ENCODE measurements at regions not wholly inside any gene's neighbourhood (a gene's known extent, or its start where the extent isn't known, plus 50 kb on each side); places are given as distances from the start of the nearest gene placed in this dataset.

DNA sequence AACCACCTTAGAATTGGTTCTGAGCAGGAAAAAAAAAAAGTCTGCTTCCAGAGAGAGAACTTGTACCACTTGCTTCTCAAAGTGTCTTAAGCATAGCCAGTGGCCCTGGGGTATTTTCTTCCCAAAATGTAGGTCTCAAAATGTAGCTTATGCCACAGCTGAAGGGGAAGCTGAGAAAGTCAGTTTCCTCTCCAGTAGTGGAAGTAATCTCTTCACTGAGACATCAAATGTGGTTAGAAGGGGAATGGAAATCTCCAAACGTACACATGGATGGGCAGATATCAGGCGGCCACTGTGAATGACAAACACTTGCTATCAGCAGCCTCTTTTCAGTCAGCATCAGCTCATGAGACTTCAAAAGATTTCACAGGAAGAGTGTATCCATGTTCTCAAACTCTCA lies 841.2 kb downstream of the TUSC7 start:
- TF ChIP-seq, protein P1, sequence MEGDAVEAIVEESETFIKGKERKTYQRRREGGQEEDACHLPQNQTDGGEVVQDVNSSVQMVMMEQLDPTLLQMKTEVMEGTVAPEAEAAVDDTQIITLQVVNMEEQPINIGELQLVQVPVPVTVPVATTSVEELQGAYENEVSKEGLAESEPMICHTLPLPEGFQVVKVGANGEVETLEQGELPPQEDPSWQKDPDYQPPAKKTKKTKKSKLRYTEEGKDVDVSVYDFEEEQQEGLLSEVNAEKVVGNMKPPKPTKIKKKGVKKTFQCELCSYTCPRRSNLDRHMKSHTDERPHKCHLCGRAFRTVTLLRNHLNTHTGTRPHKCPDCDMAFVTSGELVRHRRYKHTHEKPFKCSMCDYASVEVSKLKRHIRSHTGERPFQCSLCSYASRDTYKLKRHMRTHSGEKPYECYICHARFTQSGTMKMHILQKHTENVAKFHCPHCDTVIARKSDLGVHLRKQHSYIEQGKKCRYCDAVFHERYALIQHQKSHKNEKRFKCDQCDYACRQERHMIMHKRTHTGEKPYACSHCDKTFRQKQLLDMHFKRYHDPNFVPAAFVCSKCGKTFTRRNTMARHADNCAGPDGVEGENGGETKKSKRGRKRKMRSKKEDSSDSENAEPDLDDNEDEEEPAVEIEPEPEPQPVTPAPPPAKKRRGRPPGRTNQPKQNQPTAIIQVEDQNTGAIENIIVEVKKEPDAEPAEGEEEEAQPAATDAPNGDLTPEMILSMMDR (conservative IDR thresholded peaks at IDR 0.05; ENCODE audit: low read depth, low read length) = no peak
- no peak for TF ChIP-seq EZH2 (IDR thresholded peaks at IDR 0.05; ENCODE audit: low read length, unreplicated experiment)

Measured in PC-3 (cell line).